OCI-M2 (cell line): ENCODE measurements at regions not wholly inside any gene's neighbourhood (a gene's known extent, or its start where the extent isn't known, plus 50 kb on each side); places are given as distances from the start of the nearest gene placed in this dataset.

Experiments
- DNase-seq: peaks from one replicate; lab custom pipeline; 2025; ENCODE audit not compliant: unreplicated experiment; lab: John Stamatoyannopoulos, UW

DNA sequence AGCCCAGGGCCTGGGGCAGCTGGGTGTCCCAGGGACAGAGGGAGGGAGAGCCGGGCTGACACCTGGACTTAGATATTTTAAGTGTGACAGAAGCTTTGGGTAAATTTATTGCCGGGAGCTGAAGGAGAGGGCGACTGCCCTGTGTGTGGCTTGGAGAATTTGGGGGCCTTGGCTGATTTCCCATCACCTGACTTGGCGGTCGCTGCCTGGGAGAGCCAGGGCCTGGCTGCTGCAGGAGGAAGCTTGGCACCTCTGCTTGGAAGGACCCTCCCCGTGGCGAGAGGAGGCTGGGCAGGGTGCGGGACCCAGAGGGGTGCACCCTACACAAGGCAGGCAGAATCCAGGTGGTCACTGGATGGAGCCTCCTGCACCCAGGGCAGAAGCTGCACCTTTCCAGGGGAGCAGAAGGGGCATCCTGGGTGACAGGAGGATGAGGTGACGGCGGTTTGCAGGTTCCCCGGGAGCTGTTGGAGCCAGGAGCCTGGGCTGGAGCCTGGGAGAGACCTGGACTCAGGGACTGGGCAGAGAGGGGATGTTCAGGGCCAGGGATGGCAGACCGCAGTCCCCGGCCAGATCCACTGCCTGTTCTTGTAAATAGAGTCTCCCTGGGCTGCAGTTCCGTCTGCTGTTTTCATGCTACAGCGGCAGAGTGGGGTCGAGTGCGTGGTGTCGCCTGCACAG, 72.0 kb downstream of the RGS12 start:
- DNase-seq: no peak

DNA sequence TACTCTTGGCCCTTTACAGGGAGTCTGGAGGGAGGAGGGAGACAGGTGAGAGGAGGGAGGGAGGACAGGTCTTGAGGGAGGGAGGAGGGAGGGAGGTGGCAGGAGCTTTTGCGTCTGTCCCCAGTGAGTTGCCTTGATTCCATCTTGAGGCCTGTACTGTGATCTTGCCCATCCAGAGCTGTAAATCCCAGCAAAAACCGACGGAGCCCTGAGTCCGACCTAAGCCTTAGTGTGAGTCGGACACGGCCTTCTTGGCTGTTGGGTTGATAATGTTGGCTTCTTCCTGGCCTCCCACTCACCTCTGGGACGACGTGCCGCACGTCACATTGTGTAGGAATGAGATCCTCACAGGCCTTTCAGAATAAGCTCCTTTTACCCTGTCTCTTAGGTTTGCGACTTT, 72.5 kb downstream of the RGS12 start:
- DNase-seq: no peak

DNA sequence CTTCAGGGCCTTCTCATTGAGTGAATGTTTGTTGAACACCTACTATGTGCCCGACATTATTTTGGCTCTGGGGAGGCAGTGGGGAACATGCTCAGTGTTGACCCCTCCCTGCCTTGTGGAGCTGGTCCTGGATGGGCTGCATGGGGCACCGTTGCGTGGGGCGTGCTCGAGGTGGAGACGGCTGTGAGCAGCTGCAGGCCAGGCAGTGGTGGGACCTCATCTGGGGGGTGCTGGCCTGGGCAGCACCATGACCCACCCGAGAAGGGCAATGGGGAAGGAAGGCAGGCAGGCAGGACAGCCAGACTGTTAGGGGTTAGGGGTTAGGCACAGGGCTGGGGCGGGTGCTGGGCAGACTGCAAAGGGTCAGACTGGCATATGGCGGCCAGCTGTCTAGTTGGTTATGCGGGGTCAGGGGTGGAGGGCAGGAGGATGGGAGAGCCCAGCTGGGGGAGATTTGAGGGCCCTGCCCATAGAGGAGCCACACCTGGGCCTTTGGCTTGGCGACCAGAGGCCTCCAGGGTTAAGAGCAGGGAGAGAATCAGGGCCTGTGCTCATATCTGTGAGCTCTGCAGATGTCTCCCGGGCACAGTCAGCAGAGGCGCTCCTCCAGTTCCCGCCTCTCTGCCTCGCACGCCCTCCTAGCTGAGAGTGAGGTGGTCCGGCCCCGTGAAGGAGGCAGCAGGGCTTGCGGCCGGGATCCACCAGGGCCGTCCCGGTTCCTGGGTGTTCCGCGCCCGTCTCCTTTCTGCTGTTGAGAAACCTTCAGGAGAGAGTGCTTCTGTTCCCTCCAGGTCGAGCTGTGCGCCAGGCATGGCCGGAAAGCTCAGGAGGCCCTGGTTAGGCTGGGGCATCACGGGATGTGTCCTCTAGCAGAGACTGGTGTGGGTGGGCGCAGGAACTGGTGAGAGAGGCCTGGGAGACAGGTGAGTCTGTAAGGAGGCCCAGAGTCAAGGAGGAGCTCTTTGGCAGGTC, 73.3 kb downstream of the RGS12 start:
- DNase-seq: no peak

DNA sequence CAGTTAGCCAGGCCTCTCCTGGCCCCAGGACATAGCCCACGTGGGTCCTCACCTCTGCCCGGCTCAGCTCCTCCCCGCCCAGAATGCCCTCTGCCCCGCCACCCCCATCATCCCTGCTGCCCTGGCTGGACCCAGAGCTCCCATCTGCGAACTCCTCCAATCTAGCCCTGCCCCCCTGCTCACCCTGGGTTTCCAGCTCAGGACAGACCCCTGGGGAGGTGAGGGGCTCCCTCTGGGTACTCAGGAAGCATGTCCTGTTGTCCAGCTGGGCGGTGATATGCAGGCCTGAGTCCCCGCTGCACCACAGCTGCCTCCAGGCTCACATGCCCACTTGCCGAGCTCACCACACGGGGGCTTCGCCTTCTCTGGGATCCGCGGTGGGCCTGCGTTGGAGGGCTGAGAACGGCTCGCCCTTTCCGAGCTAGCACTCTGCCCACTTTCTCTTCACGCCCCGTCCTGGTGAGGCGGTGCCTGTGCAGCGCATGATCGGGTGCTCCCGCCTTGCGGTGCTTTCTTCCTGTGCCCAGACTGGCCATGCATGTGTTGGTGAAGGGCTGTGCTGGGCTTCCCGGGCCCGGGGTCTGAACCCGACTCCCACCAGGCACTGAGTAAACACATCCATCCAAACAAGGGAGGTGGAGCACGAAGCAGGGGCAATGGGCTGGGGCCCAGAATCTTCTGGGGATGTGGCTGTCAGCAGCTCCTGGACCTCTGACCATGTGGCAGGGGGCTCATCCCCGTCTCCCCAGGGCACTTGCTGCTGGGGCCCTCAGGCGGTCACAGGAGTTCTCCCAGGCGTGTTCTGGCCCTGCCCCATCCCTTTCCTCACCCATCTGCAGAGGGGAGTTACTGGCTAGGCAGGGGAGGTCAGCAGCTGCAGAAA, 74.3 kb downstream of the RGS12 start:
- DNase-seq: no peak

GRCh38 chr4:3367866-3368265, 73.9 kb upstream of the HGFAC start:
- no peak for DNase-seq

DNA sequence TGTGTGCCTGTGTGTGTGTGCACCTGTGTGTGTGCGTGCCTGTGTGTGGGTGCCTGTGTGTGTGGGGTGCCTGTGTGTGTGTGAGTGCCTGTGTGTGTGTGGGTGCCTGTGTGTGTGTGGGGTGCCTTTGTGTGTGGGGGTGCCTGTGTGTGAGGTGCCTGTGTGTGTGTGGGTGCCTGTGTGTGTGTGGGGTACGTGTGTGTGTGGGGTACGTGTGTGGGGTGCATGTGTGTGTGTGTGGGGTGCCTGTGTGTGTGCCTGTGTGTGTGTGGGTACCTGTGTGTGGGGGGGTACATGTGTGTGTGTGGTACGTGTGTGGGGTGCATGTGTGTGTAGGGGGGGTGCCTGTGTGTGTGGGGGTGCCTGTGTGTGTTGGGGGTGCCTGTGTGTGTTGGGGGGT, 73.4 kb upstream of the HGFAC start:
- DNase-seq: no peak

- DNase-seq: no peak
Observed at GRCh38 chr4:3368841-3369760, 72.7 kb upstream of the HGFAC start.

DNA sequence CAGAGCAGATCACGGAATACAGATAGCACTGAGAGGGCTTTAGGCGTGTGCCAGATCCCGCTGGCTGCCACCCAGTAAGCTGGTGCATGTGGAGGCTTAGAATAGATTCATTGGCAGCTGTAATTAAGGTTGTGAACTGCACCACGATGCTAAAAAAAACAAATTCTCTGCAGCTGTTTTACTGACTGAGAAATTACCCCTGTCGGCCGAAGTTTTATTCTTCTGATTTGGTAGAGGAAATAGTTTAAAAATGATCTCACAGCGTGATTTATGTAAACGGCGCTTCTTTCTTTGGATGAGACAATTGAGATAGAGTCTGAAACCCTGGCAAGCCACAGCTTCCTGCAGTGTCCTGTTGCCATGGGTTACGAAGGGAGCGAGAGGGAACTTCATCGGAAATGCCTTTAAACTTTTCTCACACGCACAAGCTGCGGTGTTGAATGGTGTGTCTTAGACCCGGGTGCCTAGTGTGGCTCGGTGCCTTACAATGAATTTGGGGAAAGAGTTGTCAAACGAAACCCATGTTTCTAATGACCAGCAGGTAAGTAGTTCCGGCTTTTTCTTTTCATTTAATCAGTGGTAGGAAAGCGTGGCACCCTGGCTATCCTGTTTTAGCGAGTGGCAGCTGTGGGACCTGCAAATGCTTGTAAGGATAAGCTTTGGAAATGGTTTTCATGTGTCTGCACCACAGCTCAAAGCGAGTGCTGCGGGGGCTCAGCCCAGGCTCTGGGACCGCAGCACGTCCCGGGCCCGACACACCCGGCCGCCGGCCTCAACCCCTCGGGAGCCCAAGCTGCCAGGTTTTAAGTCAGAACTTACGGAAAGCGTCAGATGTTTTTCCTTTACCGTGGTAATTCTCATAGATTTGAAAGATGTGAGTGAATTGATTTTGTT, 71.7 kb upstream of the HGFAC start:
- DNase-seq: no peak

GRCh38 chr4:3371033-3372001, 70.5 kb upstream of the HGFAC start:
- DNase-seq: no peak

- DNase-seq: no peak
Observed at GRCh38 chr4:3372264-3372932, 69.4 kb upstream of the HGFAC start.

GRCh38 chr4:3372933-3373465, 68.8 kb upstream of the HGFAC start:
- no peak for DNase-seq

DNA sequence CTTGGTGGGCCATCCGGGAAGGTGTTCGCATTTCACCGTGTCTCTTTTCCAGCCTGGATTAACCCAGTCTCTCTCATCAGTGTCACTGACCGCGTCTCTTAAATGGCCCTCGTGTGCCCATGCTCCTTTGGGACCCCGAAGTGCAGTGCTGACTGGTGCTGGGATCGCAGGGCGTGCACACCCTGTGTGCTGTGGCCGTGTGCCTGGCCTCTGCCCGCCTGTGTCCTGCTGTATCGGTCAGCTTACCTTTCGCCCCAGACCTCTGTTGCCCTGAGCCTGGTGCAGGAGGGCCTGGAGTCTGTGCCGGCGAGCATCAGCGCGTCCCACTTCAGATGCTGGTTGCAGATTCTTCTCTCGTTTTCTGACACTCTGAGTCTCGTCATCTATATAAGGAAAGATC, 68.3 kb upstream of the HGFAC start:
- no peak for DNase-seq

DNA sequence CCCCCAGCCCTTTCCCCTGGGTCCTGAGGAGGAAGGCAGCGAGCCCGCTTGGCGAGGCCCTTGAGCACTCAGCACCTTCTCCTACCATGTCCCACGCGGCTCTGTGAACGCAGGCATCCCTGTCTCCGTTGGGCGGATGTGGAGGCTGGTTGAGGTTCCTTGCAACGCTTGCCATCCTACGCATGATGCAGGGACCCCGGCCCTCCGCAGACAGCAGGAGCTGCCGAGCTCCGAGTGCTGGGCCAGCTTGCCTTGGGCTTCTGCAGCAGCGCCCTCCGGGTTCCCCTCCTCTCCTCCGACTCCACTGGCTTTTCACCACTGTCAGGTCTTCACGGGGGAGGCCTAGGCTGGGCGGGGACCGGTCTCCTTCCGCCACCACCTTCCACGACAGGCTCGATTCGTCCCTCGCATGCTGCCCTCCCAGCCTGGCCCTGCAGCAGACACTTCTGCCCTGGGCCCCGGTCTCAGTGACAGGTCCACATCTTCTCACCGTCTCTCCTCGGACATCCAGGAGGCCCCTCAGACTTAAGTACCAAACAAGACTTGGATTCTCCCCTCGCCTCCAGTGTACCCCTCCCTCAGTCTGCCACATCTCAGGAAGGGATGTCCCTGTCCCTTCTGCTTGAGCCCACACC, 67.6 kb upstream of the HGFAC start:
- DNase-seq: no peak

DNA sequence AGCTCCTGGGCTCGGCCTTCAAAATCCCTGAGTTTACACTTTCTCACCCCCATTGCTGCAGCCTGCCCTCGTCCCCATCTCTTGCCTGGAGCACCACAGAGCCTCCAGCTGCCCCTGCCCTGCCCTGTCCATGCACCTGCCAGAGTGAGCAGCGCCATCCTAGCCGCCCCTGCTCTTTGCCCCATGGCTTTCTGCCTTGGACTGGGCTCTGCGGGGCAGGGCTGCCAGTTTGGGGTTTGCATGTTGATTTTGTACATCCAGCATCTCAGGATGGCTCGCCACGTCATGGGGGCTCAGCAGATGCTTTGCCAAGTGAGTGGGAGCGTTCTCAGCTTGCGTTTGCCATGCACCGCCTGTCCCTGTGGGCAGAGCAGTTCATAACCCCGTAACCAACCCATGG, 67.1 kb upstream of the HGFAC start:
- no peak for DNase-seq

GRCh38 chr4:3375688-3376087, 66.1 kb upstream of the HGFAC start:
- no peak for DNase-seq

- DNase-seq: no peak
Observed at GRCh38 chr4:3376266-3376665, 65.5 kb upstream of the HGFAC start.

- DNase-seq: no peak
Observed at GRCh38 chr4:3377557-3377956, 64.2 kb upstream of the HGFAC start.
